NCI-H1930 (cell line): ENCODE measurements at regions not wholly inside any gene's neighbourhood (a gene's known extent, or its start where the extent isn't known, plus 50 kb on each side); places are given as distances from the start of the nearest gene placed in this dataset.

Source experiments
- DNase-seq, 2 experiments: peaks; one replicate each; lab custom pipeline; 2025; lab: John Stamatoyannopoulos, UW

- no peak for DNase-seq
Observed at GRCh38 chr3:81045976-81046375, 715.5 kb downstream of the GBE1 start.

GRCh38 chr3:81045246-81045645 is 716.2 kb downstream of the GBE1 start:
- DNase-seq: no peak

GRCh38 chr3:81043660-81044199 is 717.7 kb downstream of the GBE1 start:
- DNase-seq: no peak

GRCh38 chr3:81043009-81043408 is 718.4 kb downstream of the GBE1 start:
- DNase-seq: no peak

GRCh38 chr3:81041331-81041730 is 720.1 kb downstream of the GBE1 start:
- DNase-seq: no peak

- no peak for DNase-seq
Observed at GRCh38 chr3:81040107-81040506, 721.3 kb downstream of the GBE1 start.

GRCh38 chr3:81033684-81034083 is 727.8 kb downstream of the GBE1 start:
- no peak for DNase-seq

- no peak for DNase-seq
Observed at GRCh38 chr3:81033185-81033584, 728.3 kb downstream of the GBE1 start.

GRCh38 chr3:81029861-81030260 is 731.6 kb downstream of the GBE1 start:
- no peak for DNase-seq

GRCh38 chr3:81027344-81027743 is 734.1 kb downstream of the GBE1 start:
- no peak for DNase-seq

- DNase-seq: no peak
Observed at GRCh38 chr3:81024560-81024959, 736.9 kb downstream of the GBE1 start.

- DNase-seq: no peak
Observed at GRCh38 chr3:81022339-81022738, 739.1 kb downstream of the GBE1 start.

- no peak for DNase-seq
Observed at GRCh38 chr3:81013360-81013759, 748.1 kb downstream of the GBE1 start.

- DNase-seq: no peak
Observed at GRCh38 chr3:81005992-81006391, 755.5 kb downstream of the GBE1 start.

GRCh38 chr3:81003817-81004216 is 757.6 kb downstream of the GBE1 start:
- DNase-seq: no peak

- DNase-seq: no peak
Observed at GRCh38 chr3:81003008-81003645, 758.3 kb downstream of the GBE1 start.

- no peak for DNase-seq
Observed at GRCh38 chr3:80999481-80999880, 762.0 kb downstream of the GBE1 start.

GRCh38 chr3:80998022-80998421 is 763.4 kb downstream of the GBE1 start:
- DNase-seq: no peak

- no peak for DNase-seq
Observed at GRCh38 chr3:80997622-80998021, 763.8 kb downstream of the GBE1 start.

- DNase-seq: no peak
Observed at GRCh38 chr3:80994767-80995166, 766.7 kb downstream of the GBE1 start.

GRCh38 chr3:80994085-80994665 is 767.3 kb downstream of the GBE1 start:
- DNase-seq: no peak

- DNase-seq: no peak
Observed at GRCh38 chr3:80993241-80993945, 768.1 kb downstream of the GBE1 start.

GRCh38 chr3:80983753-80984152 is 777.7 kb downstream of the GBE1 start:
- no peak for DNase-seq
